GM12874 (cell line): ENCODE measurements at regions not wholly inside any gene's neighbourhood (a gene's known extent, or its start where the extent isn't known, plus 50 kb on each side); places are given as distances from the start of the nearest gene placed in this dataset.

Source experiments
- CTCF ChIP-seq: IDR thresholded peaks from 2 replicates; pipeline ENCODE4 v1.5.1; 2011; ENCODE audit warnings: low read depth, mild to moderate bottlenecking, control low read depth, low read length, moderate library complexity; ENCODE audit not compliant: insufficient read depth

- no peak for TF ChIP-seq CTCF
These were observed 676.8 kb downstream of the DNAJB9 start for GRCh38 chr7:109246330-109247077.

- TF ChIP-seq CTCF: no peak
These were observed 687.3 kb downstream of the DNAJB9 start for GRCh38 chr7:109256762-109257560.

- no peak for TF ChIP-seq CTCF
These were observed 689.5 kb downstream of the DNAJB9 start for GRCh38 chr7:109259151-109259550.

GRCh38 chr7:109261781-109262180, 692.1 kb downstream of the DNAJB9 start:
- TF ChIP-seq CTCF: no peak

- no peak for TF ChIP-seq CTCF
These were observed 696.9 kb downstream of the DNAJB9 start for GRCh38 chr7:109266610-109267009.

- no peak for TF ChIP-seq CTCF
These were observed 706.7 kb downstream of the DNAJB9 start for GRCh38 chr7:109276348-109276747.

GRCh38 chr7:109282726-109283125, 713.1 kb downstream of the DNAJB9 start:
- no peak for TF ChIP-seq CTCF
